Adrenal gland (tissue), 9 donors: ENCODE measurements at regions not wholly inside any gene's neighbourhood (a gene's known extent, or its start where the extent isn't known, plus 50 kb on each side); places are given as distances from the start of the nearest gene placed in this dataset.

Source experiments
- DNase-seq, 7 donors: peaks; one replicate each; pipeline ENCODE4 v3.0.0-alpha.2; 2019 to 2020
- H3K27ac ChIP-seq, 5 donors: fragments of 200-600 bp; sonication (generic) in 4 of 5; 1 replicate in 3 of 5; 2 replicates in 2 of 5; pipeline versions ENCODE4 v1.5.1 to v1.8.0; 2016 to 2020; ENCODE audit warnings: mild to moderate bottlenecking in 1 of 5
- H3K27me3 ChIP-seq: fragments of 200-600 bp; 2 replicates; pipeline ENCODE4 v1.8.0; 2021
- H3K36me3 ChIP-seq, 2 donors: fragments of 200-600 bp; replicated peaks in 1 of 2; 1 replicate in 1 of 2; 2 replicates in 1 of 2; pipeline versions ENCODE4 v1.5.1 to v1.8.0; 2018 to 2022
- H3K4me1 ChIP-seq, 2 donors: fragments of 200-600 bp; replicated peaks in 1 of 2; 1 replicate in 1 of 2; 2 replicates in 1 of 2; pipeline versions ENCODE4 v1.5.1 to v1.8.0; 2018 to 2021
- H3K4me3 ChIP-seq, 4 donors: fragments of 200-600 bp; sonication (generic) in 3 of 4; one replicate each; pipeline ENCODE4 v1.5.1; 2016 to 2018
- H3K9me3 ChIP-seq, 3 donors: fragments of 200-600 bp; sonication (generic) in 1 of 3; replicated peaks in 1 of 3; 1 replicate in 2 of 3; 2 replicates in 1 of 3; pipeline versions ENCODE4 v1.5.1 to v1.8.0; 2016 to 2021
- CTCF ChIP-seq, 6 experiments: fragments of 450-650 bp in 4 of 6; fragments of 200-600 bp in 2 of 6; sonication (generic) in 1 of 6; IDR thresholded peaks; 1 replicate in 5 of 6; 2 replicates in 1 of 6; pipeline versions ENCODE4 v1.5.1 to v1.8.0; 2016 to 2021; ENCODE audit warnings: antibody characterized with exemption in 6 of 6, mild to moderate bottlenecking in 2 of 6, moderate library complexity in 1 of 6
- POLR2A ChIP-seq, 2 donors: fragments of 450-650 bp; IDR thresholded peaks; one replicate each; pipeline ENCODE4 v1.6.1; 2017; ENCODE audit warnings: antibody characterized with exemption in 2 of 2, mild to moderate bottlenecking in 2 of 2, moderate library complexity in 1 of 2
- WGBS, 4 donors: extraction: QIAGEN DNeasy Blood & Tissue Kit in 2 of 4; methylation state at CpG; one replicate each; pipeline versions ENCODE4 v1.1.5 to v1.1.7; 2013 to 2017; 5-methylcytosine and 5-hydroxymethylcytosine counted together
- intact Hi-C, 2 donors: fragments of 100-400 bp; cut with DNase I; formaldehyde crosslinking; loops; one replicate each; pipeline versions ENCODE4 v1.14.1 to v1.15.0; 2022 to 2023
- donor health status: healthy with polysubstance abuse.
- donor health status: Bipolar disorder and iron deficiency.
- donor health status: DM: yes; HTN: yes; CAD: no.
- donor health status: DM: no; HTN: no; CAD: no.
- donor health status: DM: no; HTN: no; CAD: no.

- H3K27ac ChIP-seq = peak overlapping the region in 3 of 5 donors; percentile 46 to 56 (median 55)
- H3K4me1 ChIP-seq = peaks cover 8 to 20% of the 10 kb centered on the region in 2 donors
- intact Hi-C loops = no loop called here
- no peak overlapping the region for H3K4me3 ChIP-seq
- no peak for TF ChIP-seq CTCF (IDR thresholded peaks at IDR 0.05)
- no peak for TF ChIP-seq POLR2A (IDR thresholded peaks at IDR 0.05)
- 44 to 54% (median 48%) methylated on average over 12 of the region's 12 CpGs for WGBS, 4 donors
- no peaks in the 10 kb centered on the region for H3K36me3 ChIP-seq
- no peaks in the 10 kb centered on the region for H3K27me3 ChIP-seq
- H3K9me3 ChIP-seq = no peaks in the 10 kb centered on the region
- DNase-seq = peak in 2 of 7 donors; percentile 8 to 53
Measured at GRCh38 chr1:235022341-235022980, 106.2 kb downstream of the TOMM20 start.

- 86 to 90% (median 88%) methylated on average over 7 of the region's 7 CpGs for WGBS, 4 donors
- peak in 2 of 7 donors; percentile 2 to 37 for DNase-seq
- Histone ChIP-seq H3K4me3 (no peak overlapping the region), H3K9me3 (no peaks in the 10 kb centered on the region), H3K36me3 (no peaks in the 10 kb centered on the region), H3K27ac (peak overlapping the region in 2 of 5 donors; percentile 55 to 56), H3K27me3 (no peaks in the 10 kb centered on the region), H3K4me1 (peaks cover 8 to 20% of the 10 kb centered on the region in 2 donors)
- TF ChIP-seq CTCF (IDR thresholded peaks at IDR 0.05) = no peak
- intact Hi-C loops = no loop called here
Measured at GRCh38 chr1:235021815-235022214, 106.8 kb downstream of the TOMM20 start.

- no peak overlapping the region for H3K4me3 ChIP-seq
- H3K4me1 ChIP-seq = peaks cover 8 to 20% of the 10 kb centered on the region in 2 donors
- no peak overlapping the region for H3K27ac ChIP-seq
- H3K9me3 ChIP-seq = no peaks in the 10 kb centered on the region
- H3K36me3 ChIP-seq = no peaks in the 10 kb centered on the region
- 87 to 98% (median 96%) methylated on average over 3 to 7 of the region's 7 CpGs for WGBS, 4 donors
- H3K27me3 ChIP-seq = no peaks in the 10 kb centered on the region
- DNase-seq = peak in 2 of 7 donors; percentile 8 to 47
- TF ChIP-seq POLR2A (IDR thresholded peaks at IDR 0.05) = no peak
- no peak for TF ChIP-seq CTCF (IDR thresholded peaks at IDR 0.05)
- intact Hi-C loops = no loop called here
Measured at GRCh38 chr1:235021321-235021720, 107.3 kb downstream of the TOMM20 start.

- TF ChIP-seq CTCF (IDR thresholded peaks at IDR 0.05) = no peak
- TF ChIP-seq POLR2A (IDR thresholded peaks at IDR 0.05) = no peak
- no peak overlapping the region for H3K27ac ChIP-seq
- DNase-seq = peak in 1 of 7 donors; percentile 11
- 87 to 99% (median 96%) methylated on average over 4 of the region's 4 CpGs for WGBS, 4 donors
- H3K27me3 ChIP-seq = no peaks in the 10 kb centered on the region
- H3K4me1 ChIP-seq = peaks cover 8 to 20% of the 10 kb centered on the region in 2 donors
- no peaks in the 10 kb centered on the region for H3K9me3 ChIP-seq
- intact Hi-C loops = no loop called here
- H3K4me3 ChIP-seq = no peak overlapping the region
- H3K36me3 ChIP-seq = no peaks in the 10 kb centered on the region
Measured at GRCh38 chr1:235019961-235020360, 108.7 kb downstream of the TOMM20 start.
